H9 (cell line): ENCODE measurements at regions not wholly inside any gene's neighbourhood (a gene's known extent, or its start where the extent isn't known, plus 50 kb on each side); places are given as distances from the start of the nearest gene placed in this dataset.

Experiments
- DNase-seq: peaks from one replicate; pipeline ENCODE4 v3.0.0-alpha.2; 2017
- H2AFZ ChIP-seq: one replicate; pipeline ENCODE4 v1.6.1; 2013; ENCODE audit warnings: mild to moderate bottlenecking, low read length, control low read depth, moderate library complexity
- H2AK5ac ChIP-seq: 2 replicates; pipeline ENCODE4 v1.6.1; 2013; ENCODE audit warnings: low read length, control low read depth, mixed read lengths; ENCODE audit not compliant: insufficient read length
- H2BK120ac ChIP-seq: one replicate; pipeline ENCODE4 v1.6.1; 2013; ENCODE audit warnings: low read depth, mild to moderate bottlenecking, low read length, control low read depth, inconsistent platforms; ENCODE audit not compliant: poor library complexity, severe bottlenecking
- H2BK12ac ChIP-seq: 2 replicates; pipeline ENCODE4 v1.6.1; 2013; ENCODE audit warnings: low read length, control low read depth, mixed read lengths, low read depth; ENCODE audit not compliant: insufficient read length
- H2BK15ac ChIP-seq: 2 replicates; pipeline ENCODE4 v1.6.1; 2013; ENCODE audit warnings: low read depth, low read length, control low read depth
- H2BK20ac ChIP-seq: one replicate; pipeline ENCODE4 v1.6.1; 2013; ENCODE audit warnings: low read depth, mild to moderate bottlenecking, low read length, control low read depth, inconsistent platforms; ENCODE audit not compliant: poor library complexity, severe bottlenecking
- H2BK5ac ChIP-seq: 2 replicates; pipeline ENCODE4 v1.6.1; 2013; ENCODE audit warnings: low read length, control low read depth, mixed read lengths; ENCODE audit not compliant: insufficient read length
- H3K14ac ChIP-seq: 2 replicates; pipeline ENCODE4 v1.6.1; 2013; ENCODE audit warnings: low read length, control low read depth; ENCODE audit not compliant: insufficient read depth
- H3K18ac ChIP-seq: 2 replicates; pipeline ENCODE4 v1.6.1; 2013; ENCODE audit warnings: low read depth, mild to moderate bottlenecking, mixed read lengths, low read length, control low read depth; ENCODE audit not compliant: insufficient read length
- H3K23ac ChIP-seq: 2 replicates; pipeline ENCODE4 v1.6.1; 2013; ENCODE audit warnings: low read length, control low read depth, mixed read lengths, low read depth; ENCODE audit not compliant: insufficient read length
- H3K23me2 ChIP-seq: 2 replicates; pipeline ENCODE4 v1.6.1; 2013; ENCODE audit warnings: low read depth, mild to moderate bottlenecking, mixed read lengths, low read length, control low read depth; ENCODE audit not compliant: insufficient read length, poor library complexity, severe bottlenecking
- H3K27ac ChIP-seq: 2 replicates; pipeline ENCODE4 v1.5.1; 2013; ENCODE audit warnings: low read length, control low read depth, mixed read lengths, low read depth; ENCODE audit not compliant: insufficient read length
- H3K27me3 ChIP-seq: 2 replicates; pipeline ENCODE4 v1.6.1; 2013; ENCODE audit warnings: low read length, control low read depth, inconsistent platforms; ENCODE audit not compliant: insufficient read depth
- H3K4ac ChIP-seq: 2 replicates; pipeline ENCODE4 v1.6.1; 2013; ENCODE audit warnings: low read depth, mild to moderate bottlenecking, control low read depth, inconsistent platforms, low read length, moderate library complexity
- H3K4me1 ChIP-seq: 2 replicates; pipeline ENCODE4 v1.6.1; 2013; ENCODE audit warnings: low read length, control low read depth, inconsistent platforms; ENCODE audit not compliant: insufficient read depth
- H3K4me2 ChIP-seq: 2 replicates; pipeline ENCODE4 v1.6.1; 2013; ENCODE audit warnings: low read length, control low read depth, mixed read lengths; ENCODE audit not compliant: insufficient read length, insufficient read depth
- H3K56ac ChIP-seq: 2 replicates; pipeline ENCODE4 v1.6.1; 2013; ENCODE audit warnings: low read depth, mild to moderate bottlenecking, mixed read lengths, low read length, control low read depth; ENCODE audit not compliant: insufficient read length
- H3K79me1 ChIP-seq: 2 replicates; pipeline ENCODE4 v1.6.1; 2013; ENCODE audit warnings: low read depth, mild to moderate bottlenecking, moderate library complexity, low read length, control low read depth, inconsistent platforms; ENCODE audit not compliant: insufficient read depth, poor library complexity, severe bottlenecking
- H3K79me2 ChIP-seq: 2 replicates; pipeline ENCODE4 v1.6.1; 2013; ENCODE audit warnings: low read length, control low read depth, inconsistent platforms; ENCODE audit not compliant: insufficient read depth
- H3K9ac ChIP-seq: 2 replicates; pipeline ENCODE4 v1.6.1; 2013; ENCODE audit warnings: low read length, control low read depth, mixed read lengths; ENCODE audit not compliant: insufficient read length; ENCODE audit errors: extremely low read depth
- H3K9me3 ChIP-seq: one replicate; pipeline ENCODE4 v1.6.1; 2013; ENCODE audit warnings: low read depth, low read length, inconsistent platforms; ENCODE audit not compliant: control insufficient read depth
- H3T11ph ChIP-seq: one replicate; pipeline ENCODE4 v1.6.1; 2013; ENCODE audit warnings: mild to moderate bottlenecking, low read length, control low read depth, inconsistent platforms
- H4K20me1 ChIP-seq: one replicate; pipeline ENCODE4 v1.6.1; 2013; ENCODE audit not compliant: control insufficient read depth, insufficient read length, insufficient read depth
- H4K5ac ChIP-seq: 2 replicates; pipeline ENCODE4 v1.6.1; 2013; ENCODE audit warnings: low read depth, mild to moderate bottlenecking, mixed read lengths, low read length, control low read depth; ENCODE audit not compliant: insufficient read length
- H4K8ac ChIP-seq: replicated peaks from 2 replicates; pipeline ENCODE4 v1.6.1; 2013; ENCODE audit warnings: low read length, control low read depth, mixed read lengths, low read depth; ENCODE audit not compliant: insufficient read length
- H4K91ac ChIP-seq: 2 replicates; pipeline ENCODE4 v1.6.1; 2013; ENCODE audit warnings: low read depth, mild to moderate bottlenecking, moderate library complexity, mixed read lengths, low read length, control low read depth; ENCODE audit not compliant: insufficient read length
- H3K27ac Mint-ChIP-seq, 3 experiments: 2 replicates in 2 of 3; 3 replicates in 1 of 3; pipeline ENCODE4 v1.8.0; 2020 to 2021; ENCODE audit warnings: mixed read lengths in 3 of 3, mild to moderate bottlenecking in 1 of 3, moderate library complexity in 1 of 3
- H3K27me3 Mint-ChIP-seq: 2 replicates; pipeline ENCODE4 v1.8.0; 2021; ENCODE audit warnings: low read depth, mild to moderate bottlenecking, moderate library complexity, mixed read lengths
- H3K36me3 Mint-ChIP-seq, 3 experiments: 2 replicates in 2 of 3; 3 replicates in 1 of 3; pipeline ENCODE4 v1.8.0; 2020 to 2021; ENCODE audit warnings: low read depth in 3 of 3, mixed read lengths in 3 of 3; ENCODE audit not compliant: insufficient read depth in 1 of 3
- H3K4me1 Mint-ChIP-seq, 2 experiments: 2 replicates each; pipeline ENCODE4 v1.8.0; 2020; ENCODE audit warnings: mixed read lengths in 2 of 2
- H3K4me3 Mint-ChIP-seq, 2 experiments: 2 replicates in 1 of 2; 3 replicates in 1 of 2; pipeline ENCODE4 v1.8.0; 2020 to 2021; ENCODE audit warnings: mild to moderate bottlenecking in 2 of 2, mixed read lengths in 2 of 2, moderate library complexity in 1 of 2
- H3K9me3 Mint-ChIP-seq, 2 experiments: 2 replicates in 1 of 2; 3 replicates in 1 of 2; pipeline ENCODE4 v1.8.0; 2020; ENCODE audit warnings: mild to moderate bottlenecking in 2 of 2, mixed read lengths in 2 of 2, moderate library complexity in 1 of 2
- CTCF ChIP-seq: fragments of 200-600 bp; sonication (generic); conservative IDR thresholded peaks from 3 replicates; pipeline ENCODE4 v1.8.0; 2021; ENCODE audit warnings: antibody characterized with exemption, mild to moderate bottlenecking
- WGBS: extraction: QIAGEN DNeasy Blood & Tissue Kit; methylation state at CpG from one replicate; pipeline ENCODE4 v1.1.7; 2013; ENCODE audit warnings: missing lambda C conversion rate, low lambda C conversion rate, mixed read lengths; ENCODE audit not compliant: insufficient read length; ENCODE audit errors: extremely low coverage; 5-methylcytosine and 5-hydroxymethylcytosine counted together

GRCh38 chr9:129485145-129485774, 135.6 kb downstream of the C9orf50 start:
- no peak overlapping the region for H2BK20ac ChIP-seq
- no peak for DNase-seq
- TF ChIP-seq CTCF = no peak
- no peak overlapping the region for H3K18ac ChIP-seq
- no peak overlapping the region for H3K27ac Mint-ChIP-seq
- H3K79me2 ChIP-seq = no peaks in the 10 kb centered on the region
- H4K20me1 ChIP-seq = no peaks in the 10 kb centered on the region
- H4K5ac ChIP-seq = no peak overlapping the region
- H3K27ac ChIP-seq = no peak overlapping the region
- H3K9ac ChIP-seq = no peak overlapping the region
- peaks cover 43 to 56% of the 10 kb centered on the region in 2 experiments for H3K4me1 Mint-ChIP-seq
- H3K4me2 ChIP-seq = no peak overlapping the region
- H2AK5ac ChIP-seq = no peak overlapping the region
- no peak overlapping the region for H2BK15ac ChIP-seq
- no peaks in the 10 kb centered on the region; the same call in 1 of the 2 replicates for H3K4me1 ChIP-seq
- H2BK120ac ChIP-seq = no peak overlapping the region
- H4K8ac ChIP-seq = no peak overlapping the region
- no CpG with 5 or more reads among the region's 9 CpGs for WGBS
- H3K9me3 Mint-ChIP-seq = no peaks in the 10 kb centered on the region; a peak in 1 of 5 replicates
- no peaks in the 10 kb centered on the region for H3K79me1 ChIP-seq
- peak overlapping the region in 1 of 2 experiments; percentile 17; a peak in 1 of 5 replicates for H3K4me3 Mint-ChIP-seq
- no peak overlapping the region for H4K91ac ChIP-seq
- no peak overlapping the region for H2BK12ac ChIP-seq
- no peak overlapping the region for H3K23ac ChIP-seq
- H3K23me2 ChIP-seq = peaks cover 23% of the 10 kb centered on the region
- H3K27me3 Mint-ChIP-seq = peaks cover 84% of the 10 kb centered on the region
- no peak overlapping the region for H3K4ac ChIP-seq
- peaks cover 17% of the 10 kb centered on the region; the same call in 1 of the 2 replicates for H3K27me3 ChIP-seq
- no peak overlapping the region for H3T11ph ChIP-seq
- H3K56ac ChIP-seq = no peak overlapping the region
- H3K36me3 Mint-ChIP-seq = no peaks in the 10 kb centered on the region; a peak in 2 of 7 replicates
- no peaks in the 10 kb centered on the region for H3K9me3 ChIP-seq
- H2BK5ac ChIP-seq = no peak overlapping the region
- H3K14ac ChIP-seq = no peak overlapping the region
- H2AFZ ChIP-seq = no peak overlapping the region
